Esophagus muscularis mucosa (tissue), 4 donors: ENCODE measurements at regions not wholly inside any gene's neighbourhood (a gene's known extent, or its start where the extent isn't known, plus 50 kb on each side); places are given as distances from the start of the nearest gene placed in this dataset.

ENCODE experiments used
- CTCF ChIP-seq, 3 experiments: fragments of 200-600 bp in 2 of 3; fragments of 450-650 bp in 1 of 3; sonication (generic) in 2 of 3; IDR thresholded peaks; one replicate each; pipeline ENCODE4 v1.5.1; 2017 to 2019; ENCODE audit warnings: antibody characterized with exemption in 3 of 3, mild to moderate bottlenecking in 2 of 3, moderate library complexity in 1 of 3
- EP300 ChIP-seq: sonication (generic); formaldehyde crosslinking; IDR thresholded peaks from one replicate; pipeline ENCODE4 v1.6.1; 2017; ENCODE audit warnings: antibody characterized with exemption
- POLR2A ChIP-seq: fragments of 450-650 bp; IDR thresholded peaks from one replicate; pipeline ENCODE4 v1.6.1; 2017; ENCODE audit warnings: antibody characterized with exemption, moderate library complexity, mild to moderate bottlenecking, low read depth
- POLR2AphosphoS5 ChIP-seq, 2 donors: sonication (generic); formaldehyde crosslinking; IDR thresholded peaks; one replicate each; pipeline ENCODE4 v1.6.1; 2017; ENCODE audit warnings: antibody characterized with exemption in 2 of 2

DNA sequence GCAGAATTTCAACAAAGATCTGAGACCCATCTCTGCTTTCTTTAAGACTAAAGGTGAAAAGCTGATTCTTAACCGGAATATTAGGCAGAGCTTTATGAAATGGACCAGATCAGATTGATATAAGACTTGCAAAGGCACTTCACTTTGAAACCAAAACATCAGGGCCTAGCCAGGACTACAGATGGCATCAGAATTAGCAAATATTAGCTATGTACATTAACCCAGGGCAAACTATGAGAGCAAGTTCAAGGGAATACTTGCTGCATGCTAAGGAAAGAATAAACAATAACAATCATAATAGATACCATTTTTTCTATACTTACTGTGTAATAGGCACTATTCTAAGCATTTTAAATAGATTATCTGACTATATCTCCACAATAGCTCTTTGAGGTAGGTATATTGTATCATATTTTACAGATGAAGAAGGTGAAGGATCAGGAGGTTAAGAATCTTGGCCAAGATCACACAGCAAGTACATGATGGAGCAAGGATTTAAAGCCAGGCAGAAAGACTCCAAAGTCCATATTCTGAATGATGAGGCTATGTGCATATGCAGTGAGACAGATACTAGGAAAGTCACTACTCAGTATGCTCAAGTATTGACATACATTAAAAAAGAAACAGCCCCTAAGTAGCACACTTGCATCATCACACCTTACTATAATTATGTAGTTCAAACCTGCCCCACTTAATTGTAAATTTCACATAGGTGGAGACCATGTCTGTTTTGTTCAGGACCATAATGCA is 209.3 kb upstream of the PKN2 start:
- TF ChIP-seq POLR2A (no peak), CTCF (IDR thresholded peaks at IDR 0.05) (no peak), EP300 (no peak), POLR2AphosphoS5 (IDR thresholded peaks at IDR 0.05) (no peak)
